GM12878 (cell line): ENCODE measurements at regions not wholly inside any gene's neighbourhood (a gene's known extent, or its start where the extent isn't known, plus 50 kb on each side); places are given as distances from the start of the nearest gene placed in this dataset.

Source experiments
- ATAC-seq: fragments of 200-7000 bp; cut with Tn5 transposase; 3 replicates; pipeline ENCODE4 v1.9.1; 2020; ENCODE audit warnings: mild to moderate bottlenecking, moderate library complexity
- BruUV-seq: library from RNA; stranded (reverse); fragments of 400-500 nt; replicated peaks from 2 replicates; lab custom pipeline; 2021; lab: Mats Ljungman, UMichigan
- CTCF ChIA-PET: fragments of 300-600 bp; sonication (Branson Sonifier 250); formaldehyde crosslinking; extraction: SDS; loops from one replicate; lab custom pipeline; 2021; ENCODE audit warnings: inconsistent platforms; lab: Yijun Ruan, JAX
- POLR2A ChIA-PET: fragments of 350-600 bp; formaldehyde crosslinking; extraction: SDS; loops from one replicate; lab custom pipeline; 2021; ENCODE audit warnings: inconsistent platforms; lab: Charles Lee
- RAD21 ChIA-PET: fragments of 300-600 bp; sonication (Branson Sonifier 250); formaldehyde crosslinking; loops from one replicate; lab custom pipeline; 2023; ENCODE audit warnings: antibody characterized with exemption; ENCODE audit not compliant: unreplicated experiment; lab: Charles Lee
- SMC1A ChIA-PET: fragments of 300-600 bp; sonication (Branson Sonifier 250); formaldehyde crosslinking; loops from one replicate; lab custom pipeline; 2023; ENCODE audit not compliant: unreplicated experiment, uncharacterized antibody; lab: Charles Lee
- DNase-seq: peaks from one replicate; pipeline ENCODE4 v3.0.0-alpha.2; 2011; ENCODE audit warnings: low read depth, low spot score
- FAIRE-seq: peaks from 3 replicates; lab custom pipeline; 2011; peaks lifted over from hg19 to GRCh38; lab: Jason Lieb, UNC
- H2AFZ ChIP-seq: 2 replicates; pipeline ENCODE4 v1.6.0; 2011; ENCODE audit warnings: low read depth, low read length, control low read depth; ENCODE audit not compliant: control insufficient read depth
- H3K27ac ChIP-seq: 2 replicates; pipeline ENCODE4 v1.5.1; 2011; ENCODE audit warnings: control low read depth; ENCODE audit not compliant: control insufficient read depth, insufficient read depth
- H3K27me3 ChIP-seq, 2 experiments: replicated peaks in 1 of 2; 2 replicates each; pipeline versions ENCODE4 v1.6.0 to v1.6.1; 2011; ENCODE audit warnings: low read length in 1 of 2; ENCODE audit not compliant: control insufficient read depth in 2 of 2, insufficient read depth in 2 of 2
- H3K36me3 ChIP-seq, 2 experiments: 2 replicates each; pipeline ENCODE4 v1.5.1; 2011; ENCODE audit warnings: low read length in 1 of 2; ENCODE audit not compliant: control insufficient read depth in 2 of 2, insufficient read depth in 2 of 2
- H3K4me1 ChIP-seq: 2 replicates; pipeline ENCODE4 v1.6.1; 2011; ENCODE audit warnings: mild to moderate bottlenecking, low read length, moderate library complexity, mixed read lengths; ENCODE audit not compliant: control insufficient read depth, insufficient read depth
- H3K4me2 ChIP-seq: 2 replicates; pipeline ENCODE4 v1.6.0; 2011; ENCODE audit warnings: control low read depth; ENCODE audit not compliant: control insufficient read depth, insufficient read depth
- H3K4me3 ChIP-seq: fragments of 200-600 bp; sonication (generic); 2 replicates; pipeline ENCODE4 v1.5.1; 2016
- H3K79me2 ChIP-seq: 2 replicates; pipeline ENCODE4 v1.6.0; 2011; ENCODE audit warnings: low read length; ENCODE audit not compliant: control insufficient read depth, insufficient read depth
- H3K9ac ChIP-seq: 2 replicates; pipeline ENCODE4 v1.8.0; 2011; ENCODE audit warnings: low read length, control low read depth, mixed read lengths; ENCODE audit not compliant: control insufficient read depth, insufficient read depth
- H3K9me3 ChIP-seq: replicated peaks from 3 replicates; pipeline ENCODE4 v1.5.1; 2011; ENCODE audit warnings: mild to moderate bottlenecking, low read length; ENCODE audit not compliant: control insufficient read depth, insufficient read depth
- H4K20me1 ChIP-seq: 2 replicates; pipeline ENCODE4 v1.6.0; 2011; ENCODE audit not compliant: control insufficient read depth, insufficient read depth
- BCLAF1 ChIP-seq: fragments of 450-650 bp; IDR thresholded peaks from 2 replicates; pipeline ENCODE4 v1.6.1; 2017; ENCODE audit warnings: antibody characterized with exemption, mild to moderate bottlenecking, moderate library complexity
- BHLHE40 ChIP-seq, 2 experiments: fragments of 450-650 bp in 1 of 2; IDR thresholded peaks; 2 replicates each; pipeline ENCODE4 v1.6.1; 2011 to 2017; ENCODE audit warnings: low read depth in 2 of 2, borderline replicate concordance in 1 of 2, improper control_type of control experiment in 1 of 2, low read length in 1 of 2, mild to moderate bottlenecking in 1 of 2
- CHD2 ChIP-seq: IDR thresholded peaks from 2 replicates; pipeline ENCODE4 v1.6.1; 2011; ENCODE audit warnings: low read depth, low read length, improper control_type of control experiment, borderline replicate concordance
- EED ChIP-seq: sonication (generic); IDR thresholded peaks from 2 replicates; pipeline ENCODE4 v1.6.1; 2016; ENCODE audit warnings: antibody characterized with exemption, low read depth
- EP300 ChIP-seq, 2 experiments: fragments of 150-350 bp in 1 of 2; IDR thresholded peaks; 2 replicates each; pipeline ENCODE4 v1.6.1; 2011 to 2012; ENCODE audit warnings: low read depth in 2 of 2, low read length in 2 of 2, borderline replicate concordance in 1 of 2, improper control_type of control experiment in 1 of 2, inconsistent platforms in 1 of 2; ENCODE audit not compliant: control insufficient read depth in 1 of 2
- FOS ChIP-seq: IDR thresholded peaks from 3 replicates; pipeline ENCODE4 v1.6.1; 2011; ENCODE audit warnings: borderline replicate concordance; ENCODE audit not compliant: insufficient read length; ENCODE audit errors: extremely low read depth
- GABPA ChIP-seq: IDR thresholded peaks from 2 replicates; pipeline ENCODE4 v1.6.1; 2014; ENCODE audit warnings: antibody characterized with exemption, low read depth, mild to moderate bottlenecking, inconsistent platforms
- HCFC1 ChIP-seq: fragments of 150-350 bp; IDR thresholded peaks from 2 replicates; pipeline ENCODE4 v1.6.1; 2014; ENCODE audit warnings: low read length
- IRF4 ChIP-seq: IDR thresholded peaks from 2 replicates; pipeline ENCODE4 v1.6.1; 2011; ENCODE audit warnings: low read depth, low read length
- KAT2A ChIP-seq: conservative IDR thresholded peaks from 2 replicates; pipeline ENCODE4 v1.6.1; 2011; ENCODE audit warnings: low read depth, low read length; ENCODE audit not compliant: control insufficient read depth
- MEF2B ChIP-seq: fragments of 450-650 bp; IDR thresholded peaks from 2 replicates; pipeline ENCODE4 v1.6.1; 2018; ENCODE audit warnings: mild to moderate bottlenecking, moderate library complexity; ENCODE audit not compliant: partially characterized antibody, poor library complexity, severe bottlenecking
- NR2C2 ChIP-seq: IDR thresholded peaks from 2 replicates; pipeline ENCODE4 v1.6.1; 2011; ENCODE audit warnings: borderline replicate concordance, low read depth; ENCODE audit not compliant: control insufficient read depth, insufficient read length
- NR2F1 ChIP-seq: fragments of 450-650 bp; conservative IDR thresholded peaks from 2 replicates; pipeline ENCODE4 v1.6.1; 2017; ENCODE audit warnings: mild to moderate bottlenecking
- POU2F2 ChIP-seq: IDR thresholded peaks from 3 replicates; pipeline ENCODE4 v1.6.1; 2011; ENCODE audit warnings: low read depth, mild to moderate bottlenecking, low read length, borderline replicate concordance
- RELA ChIP-seq: fragments of 450-650 bp; IDR thresholded peaks from 2 replicates; pipeline ENCODE4 v1.8.0; 2014; ENCODE audit warnings: borderline replicate concordance; ENCODE audit not compliant: partially characterized antibody
- RUNX3 ChIP-seq: IDR thresholded peaks from 2 replicates; pipeline ENCODE4 v1.6.1; 2012; ENCODE audit warnings: low read length, inconsistent platforms
- SP1 ChIP-seq: IDR thresholded peaks from one replicate; pipeline ENCODE4 v1.6.1; 2011; ENCODE audit warnings: low read depth, low read length
- STAT3 ChIP-seq: IDR thresholded peaks from 2 replicates; pipeline ENCODE4 v1.6.1; 2011; ENCODE audit warnings: low read depth, low read length, improper control_type of control experiment
- ZNF274 ChIP-seq: IDR thresholded peaks from one replicate; pipeline ENCODE4 v1.8.0; 2011; ENCODE audit not compliant: insufficient read length, insufficient read depth
- WGBS: methylation state at CpG from one replicate; pipeline ENCODE4 v1.1.6; 2016; ENCODE audit warnings: low lambda C conversion rate; ENCODE audit not compliant: insufficient replicate concordance, insufficient coverage; ENCODE audit errors: missing lambda C conversion rate; 5-methylcytosine and 5-hydroxymethylcytosine counted together
- in situ Hi-C: fragments of 300-500 bp; cut with MboI; formaldehyde crosslinking; loops from 9 replicates; pipeline ENCODE4 v1.14.3; 2018; ENCODE audit warnings: mixed read lengths
- intact Hi-C: fragments of 100-400 bp; cut with micrococcal nuclease; formaldehyde crosslinking; loops from one replicate; pipeline ENCODE4 v1.14.2; 2022; ENCODE audit not compliant: unreplicated experiment
- TF ChIP-seq, protein P1 (sequence below): fragments of 450-650 bp; conservative IDR thresholded peaks from 2 replicates; pipeline ENCODE4 v1.6.1; 2017; ENCODE audit warnings: mild to moderate bottlenecking, moderate library complexity

- no peak for TF ChIP-seq GABPA
- TF ChIP-seq, protein P1, sequence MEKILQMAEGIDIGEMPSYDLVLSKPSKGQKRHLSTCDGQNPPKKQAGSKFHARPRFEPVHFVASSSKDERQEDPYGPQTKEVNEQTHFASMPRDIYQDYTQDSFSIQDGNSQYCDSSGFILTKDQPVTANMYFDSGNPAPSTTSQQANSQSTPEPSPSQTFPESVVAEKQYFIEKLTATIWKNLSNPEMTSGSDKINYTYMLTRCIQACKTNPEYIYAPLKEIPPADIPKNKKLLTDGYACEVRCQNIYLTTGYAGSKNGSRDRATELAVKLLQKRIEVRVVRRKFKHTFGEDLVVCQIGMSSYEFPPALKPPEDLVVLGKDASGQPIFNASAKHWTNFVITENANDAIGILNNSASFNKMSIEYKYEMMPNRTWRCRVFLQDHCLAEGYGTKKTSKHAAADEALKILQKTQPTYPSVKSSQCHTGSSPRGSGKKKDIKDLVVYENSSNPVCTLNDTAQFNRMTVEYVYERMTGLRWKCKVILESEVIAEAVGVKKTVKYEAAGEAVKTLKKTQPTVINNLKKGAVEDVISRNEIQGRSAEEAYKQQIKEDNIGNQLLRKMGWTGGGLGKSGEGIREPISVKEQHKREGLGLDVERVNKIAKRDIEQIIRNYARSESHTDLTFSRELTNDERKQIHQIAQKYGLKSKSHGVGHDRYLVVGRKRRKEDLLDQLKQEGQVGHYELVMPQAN: no peak
Observed at GRCh38 chr10:33387720-33388119, 53.3 kb upstream of the NRP1 start (continued).

GRCh38 chr10:33386926-33387325, 52.5 kb upstream of the NRP1 start:
- ATAC-seq (no peak), FAIRE-seq (no peak), DNase-seq (no peak)
- WGBS: 14% methylated on average over 2 of the region's 2 CpGs
- Histone ChIP-seq H3K9ac (no peak overlapping the region), H2AFZ (no peak overlapping the region), H3K27me3 (no peaks in the 10 kb centered on the region), H3K27ac (no peak overlapping the region), H3K4me2 (no peak overlapping the region), H3K79me2 (no peaks in the 10 kb centered on the region), H4K20me1 (no peaks in the 10 kb centered on the region), H3K4me3 (no peak overlapping the region), H3K36me3 (no peaks in the 10 kb centered on the region), H3K9me3 (no peaks in the 10 kb centered on the region), H3K4me1 (no peaks in the 10 kb centered on the region)
- no TSS peak for BruUV-seq
- ChIA-PET SMC1A (interaction anchor here (0.7 to 1.3 kb wide), 2 partner anchors 11 to 18 kb away, joined by 3 read pairs; no protein-coding TSS in a partner anchor), POLR2A (interaction anchor here (0.6 to 0.8 kb wide), 2 partner anchors 45 to 840 kb away, joined by 3 to 5 read pairs; no protein-coding TSS in a partner anchor), CTCF (interaction anchor here (0.6 to 0.7 kb wide), 3 partner anchors 102 to 204 kb away, joined by 3 read pairs; no protein-coding TSS in a partner anchor), RAD21 (interaction anchor here (0.6 kb wide), 2 partner anchors 12 to 40 kb away, joined by 3 read pairs; no protein-coding TSS in a partner anchor)
- intact Hi-C loops: no loop called here
- in situ Hi-C loops: no loop called here
- TF ChIP-seq MEF2B (no peak), FOS (no peak), NR2F1 (no peak), NR2C2 (no peak), EED (no peak), STAT3 (no peak), SP1 (no peak), ZNF274 (no peak), KAT2A (no peak), BHLHE40 (IDR thresholded peaks at IDR 0.05; ENCODE audit: borderline replicate concordance in 1 of 2, low read depth in 2 of 2, low read length in 1 of 2) (no peak), HCFC1 (no peak), POU2F2 (no peak), BCLAF1 (no peak), EP300 (IDR thresholded peaks at IDR 0.05; ENCODE audit: borderline replicate concordance in 1 of 2, control insufficient read depth in 1 of 2, low read depth in 2 of 2, low read length in 2 of 2) (no peak), RELA (no peak), CHD2 (no peak), RUNX3 (no peak), IRF4 (no peak)
- TF ChIP-seq, all 136 proteins: peak for 0
